ENCODE measurements at regions not wholly inside any gene's neighbourhood (a gene's known extent, or its start where the extent isn't known, plus 50 kb on each side); places are given as distances from the start of the nearest gene placed in this dataset.

DNA sequence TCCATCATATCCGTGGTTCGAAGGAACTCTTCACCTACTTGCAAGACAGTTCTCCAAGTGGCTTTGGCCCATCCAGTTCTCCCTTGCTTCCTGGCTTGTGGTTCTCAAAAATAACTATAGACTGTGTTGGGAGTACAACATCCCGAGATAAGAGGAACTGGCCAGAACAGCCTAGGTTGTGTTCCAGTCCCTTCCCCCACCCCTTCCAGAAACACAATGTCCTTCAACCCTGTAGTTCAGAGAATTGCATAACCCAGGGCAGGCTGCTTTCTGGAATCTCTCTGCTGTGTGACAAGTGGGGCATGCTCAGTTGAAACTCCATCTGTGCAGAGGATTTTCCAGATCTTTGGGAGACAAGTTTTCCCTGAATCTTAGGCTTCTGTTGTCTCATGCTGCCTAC lies 206.5 kb downstream of the PCDH10 start:
- no peak for TF ChIP-seq CTCF (IDR thresholded peaks at IDR 0.05)
- TF ChIP-seq ZFX (IDR thresholded peaks at IDR 0.05; ENCODE audit: borderline replicate concordance) = no peak

Data from 22Rv1 (cell line).